SK-N-SH (cell line): ENCODE measurements at regions not wholly inside any gene's neighbourhood (a gene's known extent, or its start where the extent isn't known, plus 50 kb on each side); places are given as distances from the start of the nearest gene placed in this dataset.

ENCODE experiments used
- CTCF ChIA-PET: fragments of 300-600, 350-600 bp; formaldehyde crosslinking; extraction: SDS; loops from one replicate; lab custom pipeline; 2021; lab: Yijun Ruan, JAX
- POLR2A ChIA-PET: fragments of 350-600 bp; sonication (Branson Sonifier 250); formaldehyde crosslinking; extraction: SDS; loops from one replicate; lab custom pipeline; 2020; ENCODE audit warnings: antibody characterized with exemption, inconsistent platforms; lab: Yijun Ruan, JAX
- DNase-seq: peaks from one replicate; pipeline ENCODE4 v3.0.0; 2012
- H2AFZ ChIP-seq: fragments of 200-600 bp; sonication (generic); 2 replicates; pipeline ENCODE4 v1.8.1; 2016; ENCODE audit warnings: antibody characterized with exemption, mild to moderate bottlenecking, low read depth
- H3F3A ChIP-seq: fragments of 200-600 bp; sonication (generic); replicated peaks from 2 replicates; pipeline ENCODE3; 2016; ENCODE audit warnings: antibody characterized with exemption, mild to moderate bottlenecking; ENCODE audit not compliant: insufficient read depth
- H3K27ac ChIP-seq, 2 experiments: fragments of 200-500 bp in 1 of 2; fragments of 200-600 bp in 1 of 2; sonication (Bioruptor generic) in 1 of 2; sonication (generic), shearing (Covaris generic) in 1 of 2; 2 replicates each; pipeline versions ENCODE4 v1.5.1 to v1.6.1; 2014 to 2016; ENCODE audit warnings: low read depth in 2 of 2, inconsistent platforms in 1 of 2, low read length in 1 of 2, mild to moderate bottlenecking in 1 of 2, mixed read lengths in 1 of 2
- H3K27me3 ChIP-seq: fragments of 200-600 bp; sonication (generic), shearing (Covaris generic); 2 replicates; pipeline ENCODE4 v1.6.1; 2016; ENCODE audit warnings: mixed run types; ENCODE audit not compliant: insufficient read depth
- H3K36me3 ChIP-seq, 2 experiments: fragments of 200-500 bp in 1 of 2; fragments of 200-600 bp in 1 of 2; sonication (Bioruptor generic) in 1 of 2; sonication (generic) in 1 of 2; replicated peaks in 1 of 2; 2 replicates each; pipeline versions ENCODE3 to v1.5.1; 2014 to 2016; ENCODE audit warnings: low read length in 1 of 2, mild to moderate bottlenecking in 1 of 2; ENCODE audit not compliant: insufficient read depth in 2 of 2, control insufficient read depth in 1 of 2
- H3K4me1 ChIP-seq, 2 experiments: fragments of 200-500 bp in 1 of 2; fragments of 200-600 bp in 1 of 2; sonication (Bioruptor generic) in 1 of 2; sonication (generic), shearing (Covaris generic) in 1 of 2; 2 replicates each; pipeline versions ENCODE4 v1.5.1 to v1.6.1; 2014 to 2016; ENCODE audit warnings: low read depth in 1 of 2, low read length in 1 of 2, mixed run types in 1 of 2; ENCODE audit not compliant: insufficient read depth in 2 of 2, control insufficient read depth in 1 of 2
- H3K4me2 ChIP-seq: fragments of 200-600 bp; sonication (generic), shearing (Covaris generic); 2 replicates; pipeline ENCODE4 v1.6.1; 2017; ENCODE audit warnings: mixed run types
- H3K4me3 ChIP-seq, 2 experiments: fragments of 200-500 bp in 1 of 2; fragments of 200-600 bp in 1 of 2; sonication (Bioruptor generic) in 1 of 2; sonication (generic), shearing (Covaris generic) in 1 of 2; 2 replicates each; pipeline versions ENCODE4 v1.5.1 to v1.8.1; 2014 to 2016; ENCODE audit warnings: low read depth in 2 of 2, inconsistent platforms in 1 of 2, low read length in 1 of 2, mild to moderate bottlenecking in 1 of 2, mixed read lengths in 1 of 2, moderate library complexity in 1 of 2
- H3K79me2 ChIP-seq: fragments of 200-600 bp; sonication (generic); 2 replicates; pipeline ENCODE4 v1.8.1; 2017; ENCODE audit warnings: mild to moderate bottlenecking; ENCODE audit not compliant: insufficient read depth
- H3K9ac ChIP-seq: fragments of 200-600 bp; sonication (generic); 2 replicates; pipeline ENCODE4 v1.6.1; 2017; ENCODE audit warnings: mixed run types
- H3K9me2 ChIP-seq: fragments of 200-600 bp; sonication (generic); 2 replicates; pipeline ENCODE4 v1.6.1; 2017; ENCODE audit warnings: mixed run types
- H3K9me3 ChIP-seq: fragments of 200-600 bp; sonication (generic); 2 replicates; pipeline ENCODE4 v1.6.1; 2017; ENCODE audit warnings: mixed run types, mild to moderate bottlenecking, moderate library complexity
- H4K20me1 ChIP-seq: fragments of 200-600 bp; sonication (generic); 2 replicates; pipeline ENCODE4 v1.6.1; 2017; ENCODE audit warnings: mild to moderate bottlenecking, mixed run types; ENCODE audit not compliant: insufficient read depth
- CHD2 ChIP-seq: fragments of 150-350 bp; IDR thresholded peaks from 2 replicates; pipeline ENCODE4 v1.6.1; 2018; ENCODE audit warnings: low read length; ENCODE audit not compliant: partially characterized antibody
- FOSL2 ChIP-seq: IDR thresholded peaks from 2 replicates; pipeline ENCODE4 v1.4.0; 2012; ENCODE audit warnings: low read depth, mild to moderate bottlenecking, moderate library complexity, borderline replicate concordance
- FOXM1 ChIP-seq: IDR thresholded peaks from 2 replicates; pipeline ENCODE4 v1.4.0; 2012; ENCODE audit warnings: low read depth, mild to moderate bottlenecking
- GABPA ChIP-seq: IDR thresholded peaks from 2 replicates; pipeline ENCODE4 v1.4.0; 2012; ENCODE audit warnings: low read depth, mild to moderate bottlenecking
- JUND ChIP-seq: IDR thresholded peaks from 2 replicates; pipeline ENCODE4 v1.4.0; 2012
- MXI1 ChIP-seq: IDR thresholded peaks from 2 replicates; pipeline ENCODE4 v1.6.1; 2012; ENCODE audit warnings: mild to moderate bottlenecking, low read depth, low read length, improper control_type of control experiment
- NFIC ChIP-seq: IDR thresholded peaks from 2 replicates; pipeline ENCODE4 v1.4.0; 2012; ENCODE audit warnings: borderline replicate concordance
- NRF1 ChIP-seq: IDR thresholded peaks from 2 replicates; pipeline ENCODE4 v1.6.1; 2012; ENCODE audit warnings: low read depth, mild to moderate bottlenecking, low read length
- POLR2AphosphoS5 ChIP-seq: IDR thresholded peaks from 2 replicates; pipeline ENCODE4 v1.6.1; 2012; ENCODE audit warnings: low read depth, low read length
- RCOR1 ChIP-seq: fragments of 150-350 bp; IDR thresholded peaks from 2 replicates; pipeline ENCODE4 v1.6.1; 2017; ENCODE audit warnings: antibody characterized with exemption, low read length
- SMC3 ChIP-seq: IDR thresholded peaks from 2 replicates; pipeline ENCODE4 v1.6.1; 2012; ENCODE audit warnings: low read depth, low read length, improper control_type of control experiment
- TAF1 ChIP-seq: IDR thresholded peaks from 2 replicates; pipeline ENCODE4 v1.6.1; 2012; ENCODE audit warnings: low read depth, mild to moderate bottlenecking, low read length, moderate library complexity, borderline replicate concordance
- TCF12 ChIP-seq: IDR thresholded peaks from 2 replicates; pipeline ENCODE4 v1.4.0; 2012
- YY1 ChIP-seq: IDR thresholded peaks from 2 replicates; pipeline ENCODE4 v1.4.0; 2012; ENCODE audit warnings: low read depth, mild to moderate bottlenecking
- WGBS: methylation state at CpG from one replicate; pipeline ENCODE4 v1.1.6; 2017; ENCODE audit warnings: low lambda C conversion rate; 5-methylcytosine and 5-hydroxymethylcytosine counted together
- TF ChIP-seq, protein P1 (sequence below): fragments of 150-350 bp; IDR thresholded peaks from 2 replicates; pipeline ENCODE4 v1.6.1; 2016; ENCODE audit warnings: mild to moderate bottlenecking, low read depth, low read length
- TF ChIP-seq, protein P2 (sequence below): IDR thresholded peaks from 2 replicates; pipeline ENCODE4 v1.4.0; 2012; ENCODE audit warnings: low read depth
- TF ChIP-seq, protein P3 (sequence below): IDR thresholded peaks from 2 replicates; pipeline ENCODE4 v1.4.0; 2012; ENCODE audit warnings: low read depth, borderline replicate concordance
- TF ChIP-seq, protein P4 (sequence below): IDR thresholded peaks from 2 replicates; pipeline ENCODE4 v1.4.0; 2012; ENCODE audit warnings: low read depth, borderline replicate concordance

DNA sequence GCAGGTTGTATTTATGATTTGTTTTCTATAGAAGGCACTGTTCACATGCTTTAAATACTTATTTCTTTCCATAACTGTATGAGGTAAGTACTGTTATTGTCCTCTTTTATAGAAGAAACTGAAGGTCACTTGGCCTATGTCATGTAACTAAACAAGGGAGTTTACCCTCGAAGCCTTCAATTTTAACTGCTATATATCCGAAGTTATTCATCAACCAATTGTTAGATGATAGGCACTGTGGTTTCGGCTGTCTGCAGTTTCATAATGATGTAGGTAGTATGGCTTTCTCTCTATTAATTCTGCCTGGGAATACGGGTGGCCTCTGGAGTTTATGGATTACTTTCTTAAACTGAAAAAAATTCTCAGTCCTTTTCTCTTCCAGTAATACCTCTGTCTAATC is 413.3 kb upstream of the ADGRL2 start (continued):
- TF ChIP-seq SMC3 (no peak), NFIC (no peak), FOSL2 (no peak), RCOR1 (no peak), FOXM1 (no peak), MXI1 (no peak), YY1 (no peak), TAF1 (no peak)

DNA sequence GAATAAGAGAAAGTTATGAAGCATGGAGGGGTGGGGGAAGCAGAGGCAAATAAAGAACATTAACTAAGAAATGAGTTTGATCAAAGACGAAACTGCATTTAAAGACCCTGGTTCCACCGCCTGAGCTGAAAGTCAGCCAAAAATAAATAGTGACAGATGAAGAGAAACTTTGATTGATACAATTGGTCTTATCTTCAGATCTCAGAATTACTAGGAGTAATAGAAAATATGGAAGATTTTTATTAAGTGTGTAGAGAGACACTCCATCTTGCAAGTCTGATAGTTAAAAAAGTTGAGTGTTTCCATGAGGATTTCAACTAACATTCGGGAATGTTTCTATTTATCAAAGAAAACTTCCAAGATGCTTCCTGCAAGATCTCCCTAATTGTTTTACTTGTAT is 418.2 kb upstream of the ADGRL2 start:
- H3K79me2 ChIP-seq, result no peaks in the 10 kb centered on the region
- no peaks in the 10 kb centered on the region for H3K9me2 ChIP-seq
- no peak for TF ChIP-seq POLR2AphosphoS5
- no peak for TF ChIP-seq TAF1
- no peak for TF ChIP-seq CHD2
- TF ChIP-seq, protein P1, sequence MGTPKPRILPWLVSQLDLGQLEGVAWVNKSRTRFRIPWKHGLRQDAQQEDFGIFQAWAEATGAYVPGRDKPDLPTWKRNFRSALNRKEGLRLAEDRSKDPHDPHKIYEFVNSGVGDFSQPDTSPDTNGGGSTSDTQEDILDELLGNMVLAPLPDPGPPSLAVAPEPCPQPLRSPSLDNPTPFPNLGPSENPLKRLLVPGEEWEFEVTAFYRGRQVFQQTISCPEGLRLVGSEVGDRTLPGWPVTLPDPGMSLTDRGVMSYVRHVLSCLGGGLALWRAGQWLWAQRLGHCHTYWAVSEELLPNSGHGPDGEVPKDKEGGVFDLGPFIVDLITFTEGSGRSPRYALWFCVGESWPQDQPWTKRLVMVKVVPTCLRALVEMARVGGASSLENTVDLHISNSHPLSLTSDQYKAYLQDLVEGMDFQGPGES, result no peak
- TF ChIP-seq NRF1, result no peak
- no peak for TF ChIP-seq RCOR1
- no peak overlapping the region for H3K27ac ChIP-seq
- DNase-seq, result no peak
- H3K9me3 ChIP-seq, result no peaks in the 10 kb centered on the region
- H4K20me1 ChIP-seq, result no peaks in the 10 kb centered on the region
- ChIA-PET POLR2A (no interaction called here), CTCF (interaction anchor here (0.6 to 1.6 kb wide), 2 partner anchors 13 to 959 kb away, joined by 3 read pairs; no protein-coding TSS in a partner anchor)
- 84% methylated on average over 3 of the region's 3 CpGs for WGBS
- H3K4me3 ChIP-seq, result no peak overlapping the region
- no peaks in the 10 kb centered on the region; a peak in 1 of 4 replicates for H3K4me1 ChIP-seq
- no peak overlapping the region for H2AFZ ChIP-seq
- no peaks in the 10 kb centered on the region for H3F3A ChIP-seq
- no peak overlapping the region for H3K4me2 ChIP-seq
- no peak overlapping the region for H3K9ac ChIP-seq
- H3K27me3 ChIP-seq, result no peaks in the 10 kb centered on the region
- no peaks in the 10 kb centered on the region for H3K36me3 ChIP-seq

DNA sequence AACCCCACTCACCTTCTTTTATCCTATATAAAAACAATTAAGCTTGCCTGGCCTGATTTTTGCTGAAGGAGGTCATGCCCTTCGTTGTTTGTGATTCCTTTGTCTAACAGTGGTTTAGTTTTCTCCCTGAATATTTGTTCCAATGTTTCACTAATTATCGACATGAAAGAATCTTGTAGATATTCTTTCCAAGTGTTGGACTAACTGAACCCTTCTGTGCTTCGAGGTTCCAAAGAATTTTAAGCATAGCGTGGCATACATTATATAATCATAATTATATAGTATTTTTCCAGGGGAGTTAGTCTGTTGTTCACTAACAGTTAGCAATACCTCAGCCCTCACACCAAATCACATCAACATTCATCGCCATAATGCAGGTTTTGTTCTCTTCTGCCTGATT is 418.9 kb upstream of the ADGRL2 start:
- Histone ChIP-seq H2AFZ (no peak overlapping the region), H3K4me1 (no peaks in the 10 kb centered on the region; a peak in 1 of 4 replicates), H3K27me3 (no peaks in the 10 kb centered on the region), H3K9ac (no peak overlapping the region), H3K36me3 (no peaks in the 10 kb centered on the region), H3K27ac (no peak overlapping the region), H3K9me2 (no peaks in the 10 kb centered on the region), H3K9me3 (no peaks in the 10 kb centered on the region), H3K4me2 (no peak overlapping the region), H3K79me2 (no peaks in the 10 kb centered on the region), H3F3A (no peaks in the 10 kb centered on the region), H4K20me1 (no peaks in the 10 kb centered on the region), H3K4me3 (no peak overlapping the region)
- no peak for DNase-seq
- TF ChIP-seq TCF12, result no peak
- TF ChIP-seq GABPA, result no peak
- TF ChIP-seq, protein P2, sequence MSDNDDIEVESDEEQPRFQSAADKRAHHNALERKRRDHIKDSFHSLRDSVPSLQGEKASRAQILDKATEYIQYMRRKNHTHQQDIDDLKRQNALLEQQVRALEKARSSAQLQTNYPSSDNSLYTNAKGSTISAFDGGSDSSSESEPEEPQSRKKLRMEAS, result no peak
- no peak for TF ChIP-seq JUND
- TF ChIP-seq, protein P1, result no peak
- TF ChIP-seq, protein P3, sequence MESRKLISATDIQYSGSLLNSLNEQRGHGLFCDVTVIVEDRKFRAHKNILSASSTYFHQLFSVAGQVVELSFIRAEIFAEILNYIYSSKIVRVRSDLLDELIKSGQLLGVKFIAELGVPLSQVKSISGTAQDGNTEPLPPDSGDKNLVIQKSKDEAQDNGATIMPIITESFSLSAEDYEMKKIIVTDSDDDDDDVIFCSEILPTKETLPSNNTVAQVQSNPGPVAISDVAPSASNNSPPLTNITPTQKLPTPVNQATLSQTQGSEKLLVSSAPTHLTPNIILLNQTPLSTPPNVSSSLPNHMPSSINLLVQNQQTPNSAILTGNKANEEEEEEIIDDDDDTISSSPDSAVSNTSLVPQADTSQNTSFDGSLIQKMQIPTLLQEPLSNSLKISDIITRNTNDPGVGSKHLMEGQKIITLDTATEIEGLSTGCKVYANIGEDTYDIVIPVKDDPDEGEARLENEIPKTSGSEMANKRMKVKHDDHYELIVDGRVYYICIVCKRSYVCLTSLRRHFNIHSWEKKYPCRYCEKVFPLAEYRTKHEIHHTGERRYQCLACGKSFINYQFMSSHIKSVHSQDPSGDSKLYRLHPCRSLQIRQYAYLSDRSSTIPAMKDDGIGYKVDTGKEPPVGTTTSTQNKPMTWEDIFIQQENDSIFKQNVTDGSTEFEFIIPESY, result no peak
- TF ChIP-seq, protein P4, sequence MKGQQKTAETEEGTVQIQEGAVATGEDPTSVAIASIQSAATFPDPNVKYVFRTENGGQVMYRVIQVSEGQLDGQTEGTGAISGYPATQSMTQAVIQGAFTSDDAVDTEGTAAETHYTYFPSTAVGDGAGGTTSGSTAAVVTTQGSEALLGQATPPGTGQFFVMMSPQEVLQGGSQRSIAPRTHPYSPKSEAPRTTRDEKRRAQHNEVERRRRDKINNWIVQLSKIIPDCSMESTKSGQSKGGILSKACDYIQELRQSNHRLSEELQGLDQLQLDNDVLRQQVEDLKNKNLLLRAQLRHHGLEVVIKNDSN, result no peak
- ChIA-PET CTCF (interaction anchor here (1.6 kb wide), 1 partner anchor 13 kb away, joined by 3 read pairs; no protein-coding TSS in a partner anchor), POLR2A (no interaction called here)
- WGBS, result 74% methylated on average over 5 of the region's 5 CpGs
